ENCODE measurements at regions not wholly inside any gene's neighbourhood (a gene's known extent, or its start where the extent isn't known, plus 50 kb on each side); places are given as distances from the start of the nearest gene placed in this dataset.

- DNase-seq: no peak
Observed at GRCh38 chr2:225340923-225341322, 58.6 kb upstream of the NYAP2 start.

- no peak for DNase-seq
Observed at GRCh38 chr2:225337183-225337582, 62.3 kb upstream of the NYAP2 start.

- no peak for DNase-seq
Observed at GRCh38 chr2:225334514-225334913, 65.0 kb upstream of the NYAP2 start.

- DNase-seq: no peak
Observed at GRCh38 chr2:225328192-225328591, 71.3 kb upstream of the NYAP2 start.

- no peak for DNase-seq
Observed at GRCh38 chr2:225326969-225327368, 72.5 kb upstream of the NYAP2 start.

- no peak for DNase-seq
Observed at GRCh38 chr2:225319872-225320271, 79.6 kb upstream of the NYAP2 start.

GRCh38 chr2:225318440-225318839 lies 81.1 kb upstream of the NYAP2 start:
- no peak for DNase-seq

GRCh38 chr2:225317186-225317585 lies 82.3 kb upstream of the NYAP2 start:
- no peak for DNase-seq

- DNase-seq: no peak
Observed at GRCh38 chr2:225310745-225311144, 88.8 kb upstream of the NYAP2 start.

- DNase-seq: no peak
Observed at GRCh38 chr2:225309516-225309915, 90.0 kb upstream of the NYAP2 start.

- DNase-seq: no peak
Observed at GRCh38 chr2:225296951-225297350, 102.6 kb upstream of the NYAP2 start.

- no peak for DNase-seq
Observed at GRCh38 chr2:225295102-225295501, 104.4 kb upstream of the NYAP2 start.

- no peak for DNase-seq
Observed at GRCh38 chr2:225293638-225294037, 105.9 kb upstream of the NYAP2 start.

GRCh38 chr2:225290757-225291400 lies 108.6 kb upstream of the NYAP2 start:
- no peak for DNase-seq

- no peak for DNase-seq
Observed at GRCh38 chr2:225289659-225290058, 109.9 kb upstream of the NYAP2 start.

- DNase-seq: no peak
Observed at GRCh38 chr2:225288986-225289385, 110.5 kb upstream of the NYAP2 start.

GRCh38 chr2:225282858-225283710 lies 116.4 kb upstream of the NYAP2 start:
- peak; percentile 3 to 18 for DNase-seq

GRCh38 chr2:225276207-225276606 lies 123.3 kb upstream of the NYAP2 start:
- DNase-seq: no peak

- DNase-seq: no peak
Observed at GRCh38 chr2:225275443-225275842, 124.1 kb upstream of the NYAP2 start.

GRCh38 chr2:225274751-225275150 lies 124.8 kb upstream of the NYAP2 start:
- DNase-seq: no peak

- DNase-seq: no peak
Observed at GRCh38 chr2:225272173-225272572, 127.3 kb upstream of the NYAP2 start.

- DNase-seq: peak; percentile 8 to 21
Observed at GRCh38 chr2:225270861-225271260, 128.6 kb upstream of the NYAP2 start.

GRCh38 chr2:225270053-225270452 lies 129.5 kb upstream of the NYAP2 start:
- DNase-seq: no peak

- DNase-seq: no peak
Observed at GRCh38 chr2:225254363-225254762, 145.1 kb upstream of the NYAP2 start.

- DNase-seq: no peak
Observed at GRCh38 chr2:225244933-225245332, 154.6 kb upstream of the NYAP2 start.

All from activated CD4-positive, alpha-beta T cell treated with anti-CD3 and anti-CD28 coated beads for 4 hours (primary cell).